Activated CD4-positive, alpha-beta T cell treated with anti-CD3 and anti-CD28 coated beads, Interleukin-2, amount 10 ng/mL, durations not matched to agents 7 days and 5 days (primary cell): ENCODE measurements at regions not wholly inside any gene's neighbourhood (a gene's known extent, or its start where the extent isn't known, plus 50 kb on each side); places are given as distances from the start of the nearest gene placed in this dataset.

Experiments used
- CTCF ChIA-PET: fragments of 350-600 bp; sonication (Branson Sonifier 250); formaldehyde crosslinking; loops from one replicate; lab custom pipeline; 2021; ENCODE audit warnings: antibody characterized with exemption; lab: Charles Lee
- POLR2A ChIA-PET: fragments of 350-600 bp; sonication (Branson Sonifier 250); formaldehyde crosslinking; loops from one replicate; lab custom pipeline; 2021; ENCODE audit warnings: antibody characterized with exemption; lab: Charles Lee
- DNase-seq: peaks from one replicate; pipeline ENCODE4 v3.0.0-alpha.2; 2020
- H3K27ac Mint-ChIP-seq: one replicate; pipeline ENCODE4 v1.8.0; 2021; ENCODE audit warnings: mild to moderate bottlenecking, moderate library complexity, mixed read lengths
- H3K27me3 Mint-ChIP-seq: one replicate; pipeline ENCODE4 v1.8.0; 2021; ENCODE audit warnings: mixed read lengths
- H3K36me3 Mint-ChIP-seq: one replicate; pipeline ENCODE4 v1.8.0; 2021; ENCODE audit warnings: low read depth, mixed read lengths
- H3K4me1 Mint-ChIP-seq: one replicate; pipeline ENCODE4 v1.8.0; 2021; ENCODE audit warnings: mixed read lengths
- H3K4me3 Mint-ChIP-seq: one replicate; pipeline ENCODE4 v1.8.0; 2021; ENCODE audit warnings: mild to moderate bottlenecking, moderate library complexity, mixed read lengths
- H3K9me3 Mint-ChIP-seq: one replicate; pipeline ENCODE4 v1.8.0; 2021; ENCODE audit warnings: mixed read lengths

DNA sequence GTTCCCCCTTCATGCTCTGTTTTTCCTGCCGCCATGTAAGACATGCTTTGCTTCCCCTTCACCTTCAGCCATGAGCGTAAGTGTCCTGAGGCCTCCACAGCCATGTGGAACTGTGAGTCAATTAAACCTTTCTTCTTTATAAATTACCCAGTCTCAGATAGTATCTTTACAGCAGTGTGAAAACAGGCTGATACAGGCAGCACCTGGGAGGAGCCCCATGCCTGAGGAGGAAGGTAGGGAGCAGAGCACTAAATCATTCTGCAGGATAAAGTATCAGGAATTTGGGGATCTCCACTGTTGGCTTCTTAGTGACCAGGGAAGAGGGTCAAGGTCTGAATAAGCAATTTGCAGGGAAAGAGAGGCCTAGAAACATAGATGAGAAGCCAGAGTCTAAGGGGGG, 78.0 kb downstream of the KCNF1 start:
- Mint-ChIP-seq H3K36me3 (no peaks in the 10 kb centered on the region), H3K4me3 (no peak overlapping the region), H3K9me3 (no peaks in the 10 kb centered on the region), H3K4me1 (no peaks in the 10 kb centered on the region), H3K27ac (no peak overlapping the region), H3K27me3 (no peaks in the 10 kb centered on the region)
- CTCF ChIA-PET: no interaction called here
- POLR2A ChIA-PET: no interaction called here
- no peak for DNase-seq

DNA sequence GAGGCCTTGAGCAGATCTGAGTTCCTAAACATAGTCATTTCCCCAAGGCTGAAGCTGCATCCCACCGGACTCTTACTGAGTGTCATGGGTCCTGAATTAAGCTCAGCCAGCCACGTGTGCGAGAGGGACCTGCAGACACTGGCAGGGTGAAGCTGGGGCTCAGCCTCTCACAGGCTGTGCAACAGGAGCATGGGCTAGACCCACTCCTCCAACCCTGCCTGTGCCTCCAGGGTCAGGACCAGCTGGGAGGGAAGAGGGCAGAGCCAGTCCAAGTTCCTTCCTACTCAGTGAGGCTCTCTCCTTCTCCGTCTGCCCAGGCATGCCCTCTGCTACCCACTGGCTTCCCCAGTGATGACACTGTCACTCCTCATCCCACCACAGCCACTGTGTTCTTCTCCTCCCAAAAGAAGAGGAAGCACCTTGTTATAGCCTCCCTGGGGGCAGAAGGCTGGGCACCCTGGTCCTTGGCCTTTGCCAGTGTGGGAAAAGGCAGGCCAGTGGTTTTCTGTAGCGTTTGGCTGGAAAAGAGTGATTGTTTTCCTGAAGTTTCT, 78.9 kb downstream of the KCNF1 start:
- ChIA-PET CTCF (no interaction called here), POLR2A (no interaction called here)
- H3K4me1 Mint-ChIP-seq: no peaks in the 10 kb centered on the region

DNA sequence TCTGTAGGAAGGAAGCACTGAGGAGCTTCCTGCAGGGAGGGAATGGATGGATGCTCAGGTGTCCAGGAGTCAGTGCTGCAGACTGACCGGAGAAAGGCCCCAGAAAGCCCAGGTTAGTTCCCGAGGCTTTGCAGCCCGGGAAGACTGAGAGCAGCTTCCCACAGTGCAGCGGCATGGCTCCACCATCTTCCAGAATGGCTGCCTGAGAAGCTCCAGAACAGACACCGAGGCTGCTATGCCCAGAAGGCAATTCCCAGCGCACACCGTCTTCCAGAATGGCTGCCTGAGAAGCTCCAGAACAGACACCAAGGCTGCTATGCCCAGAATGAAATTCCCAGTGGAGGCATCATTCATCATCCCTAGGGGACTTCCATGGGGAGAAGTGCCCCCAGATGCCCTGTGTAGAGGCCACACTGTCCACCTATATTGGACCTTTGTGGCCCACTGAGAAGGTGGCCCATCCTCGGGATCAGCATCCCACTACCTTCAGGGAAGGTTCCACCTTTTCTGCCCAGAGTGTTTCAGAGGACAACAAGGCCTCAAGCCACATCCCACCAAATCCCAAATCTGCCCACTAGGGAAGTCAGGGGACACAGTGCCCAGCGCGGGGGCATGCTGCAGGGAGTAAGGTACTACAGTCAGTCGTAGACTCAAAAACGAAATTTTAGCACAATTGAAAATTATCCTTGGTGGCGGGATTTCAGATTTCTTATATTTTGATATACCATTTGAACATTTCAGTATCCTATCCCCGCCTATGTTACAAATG, 80.5 kb downstream of the KCNF1 start:
- Mint-ChIP-seq H3K9me3 (no peaks in the 10 kb centered on the region), H3K4me3 (no peak overlapping the region)
- POLR2A ChIA-PET: no interaction called here

More for the DNA sequence above, 78.9 kb downstream of the KCNF1 start:
- Mint-ChIP-seq H3K4me3 (no peak overlapping the region), H3K36me3 (no peaks in the 10 kb centered on the region), H3K9me3 (no peaks in the 10 kb centered on the region), H3K27me3 (no peaks in the 10 kb centered on the region), H3K27ac (no peak overlapping the region)
- DNase-seq: no peak

DNA sequence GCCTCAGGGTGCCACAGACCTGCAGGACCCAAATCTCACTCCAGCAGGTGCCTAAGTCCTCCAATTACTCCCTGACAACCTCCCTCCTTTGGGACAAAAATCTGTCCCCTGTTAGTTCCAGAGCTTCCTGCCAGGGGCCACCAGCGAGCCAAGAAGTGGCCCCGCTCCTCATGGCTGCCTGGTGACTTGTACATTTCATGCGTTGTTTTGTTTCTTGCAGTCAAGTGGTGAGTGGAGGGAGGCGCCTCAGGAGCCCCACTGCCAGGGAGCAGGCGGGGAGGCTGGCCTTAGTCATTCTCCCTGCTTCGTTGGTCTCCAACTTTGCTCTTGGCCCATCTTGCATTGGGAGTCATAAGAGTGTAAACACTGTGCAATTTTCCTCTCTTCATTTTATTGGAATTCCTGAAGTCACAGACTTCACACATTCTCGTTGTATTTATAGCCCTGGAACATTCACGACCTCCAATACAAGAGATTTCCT, 81.3 kb downstream of the KCNF1 start:
- Mint-ChIP-seq H3K36me3 (no peaks in the 10 kb centered on the region), H3K4me3 (no peak overlapping the region), H3K9me3 (no peaks in the 10 kb centered on the region), H3K4me1 (no peaks in the 10 kb centered on the region), H3K27me3 (no peaks in the 10 kb centered on the region), H3K27ac (no peak overlapping the region)
- ChIA-PET CTCF (interaction anchor here (1.1 kb wide), 1 partner anchor 1543 kb away, joined by 3 read pairs; no protein-coding TSS in a partner anchor), POLR2A (no interaction called here)
- DNase-seq: no peak

More for the DNA sequence above, 80.5 kb downstream of the KCNF1 start:
- CTCF ChIA-PET: no interaction called here
- H3K27me3 Mint-ChIP-seq: no peaks in the 10 kb centered on the region
- H3K36me3 Mint-ChIP-seq: no peaks in the 10 kb centered on the region
- H3K4me1 Mint-ChIP-seq: no peaks in the 10 kb centered on the region
- no peak for DNase-seq
- H3K27ac Mint-ChIP-seq: no peak overlapping the region

DNA sequence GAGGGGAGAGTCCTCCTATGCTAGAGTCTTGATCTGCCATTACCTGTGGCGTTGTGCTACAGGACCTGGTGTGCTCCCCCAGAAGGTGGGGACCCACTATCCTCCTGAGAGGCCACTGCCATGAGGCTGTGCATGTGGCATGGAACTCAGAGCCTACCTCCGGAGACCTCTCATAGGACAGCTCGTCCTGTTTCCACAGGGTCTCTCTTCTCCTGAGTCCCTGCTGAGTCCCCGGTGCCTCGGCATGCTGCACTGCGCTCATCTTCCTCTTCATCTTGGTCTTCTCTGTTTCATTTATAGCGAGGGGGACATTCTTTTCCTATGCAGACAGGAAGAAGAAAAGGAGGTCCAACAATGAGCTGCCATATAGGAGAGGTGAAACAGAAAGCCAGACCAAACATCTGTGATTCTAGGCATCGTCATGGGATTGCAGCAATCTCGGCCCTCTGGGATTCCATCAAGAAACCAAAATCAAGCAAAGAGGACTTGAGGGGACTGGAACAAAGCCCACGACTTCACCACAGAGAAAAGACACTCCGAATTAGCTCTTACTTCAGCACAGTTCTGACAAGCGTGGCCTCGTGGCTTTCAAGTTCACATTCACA, 83.7 kb downstream of the KCNF1 start:
- Mint-ChIP-seq H3K27ac (no peak overlapping the region), H3K4me1 (no peaks in the 10 kb centered on the region), H3K27me3 (no peaks in the 10 kb centered on the region), H3K4me3 (no peak overlapping the region), H3K9me3 (no peaks in the 10 kb centered on the region), H3K36me3 (no peaks in the 10 kb centered on the region)
- ChIA-PET POLR2A (no interaction called here), CTCF (no interaction called here)
- no peak for DNase-seq

DNA sequence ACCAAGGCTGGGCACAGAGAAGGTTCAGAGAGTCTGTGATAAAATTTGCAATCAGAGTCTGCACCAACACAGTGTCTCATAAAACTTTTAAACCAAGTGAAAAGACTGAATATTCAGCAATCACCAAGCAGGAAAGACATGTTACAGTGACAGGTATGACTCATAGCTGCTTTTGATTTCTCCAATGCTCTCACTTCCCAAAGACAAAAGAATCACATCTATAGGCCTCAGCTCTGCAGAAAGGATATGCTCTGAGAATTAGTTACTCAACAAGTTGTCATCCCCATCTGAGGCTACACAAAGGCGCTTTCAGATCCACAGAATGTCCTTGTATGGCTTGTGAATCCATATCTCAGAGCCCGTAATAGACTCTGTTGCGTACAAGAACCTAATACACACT, 92.5 kb downstream of the KCNF1 start:
- H3K27me3 Mint-ChIP-seq: no peaks in the 10 kb centered on the region
- H3K4me3 Mint-ChIP-seq: no peak overlapping the region
- DNase-seq: no peak
- H3K4me1 Mint-ChIP-seq: no peaks in the 10 kb centered on the region
- H3K36me3 Mint-ChIP-seq: no peaks in the 10 kb centered on the region
- CTCF ChIA-PET: no interaction called here
- POLR2A ChIA-PET: interaction anchor here (0.7 kb wide), 1 partner anchor 23 kb away, joined by 9 read pairs; no protein-coding TSS in a partner anchor
- H3K9me3 Mint-ChIP-seq: no peaks in the 10 kb centered on the region
- H3K27ac Mint-ChIP-seq: no peak overlapping the region

DNA sequence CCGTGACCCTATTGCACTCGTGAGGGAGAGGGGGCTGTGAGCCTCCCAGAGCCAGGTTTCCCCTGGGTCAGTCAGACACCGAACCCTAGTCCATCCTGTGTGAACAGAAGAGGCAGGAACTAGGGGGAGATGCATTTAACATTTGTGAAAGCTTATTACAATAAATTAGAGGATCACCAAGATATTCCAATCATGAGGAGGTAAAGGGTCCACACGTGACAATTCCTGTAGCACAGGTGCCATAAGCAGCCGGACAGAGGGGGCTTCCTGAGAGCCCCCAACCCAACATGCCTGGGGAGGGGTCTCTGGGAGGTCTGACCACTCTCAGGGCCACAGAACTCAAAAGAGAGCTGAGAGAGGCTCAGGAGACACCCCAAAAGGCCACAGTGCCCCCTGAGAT, 93.3 kb downstream of the KCNF1 start:
- Mint-ChIP-seq H3K27ac (no peak overlapping the region), H3K4me1 (no peaks in the 10 kb centered on the region), H3K9me3 (no peaks in the 10 kb centered on the region), H3K4me3 (no peak overlapping the region), H3K27me3 (no peaks in the 10 kb centered on the region), H3K36me3 (no peaks in the 10 kb centered on the region)
- no peak for DNase-seq
- ChIA-PET CTCF (no interaction called here), POLR2A (no interaction called here)

DNA sequence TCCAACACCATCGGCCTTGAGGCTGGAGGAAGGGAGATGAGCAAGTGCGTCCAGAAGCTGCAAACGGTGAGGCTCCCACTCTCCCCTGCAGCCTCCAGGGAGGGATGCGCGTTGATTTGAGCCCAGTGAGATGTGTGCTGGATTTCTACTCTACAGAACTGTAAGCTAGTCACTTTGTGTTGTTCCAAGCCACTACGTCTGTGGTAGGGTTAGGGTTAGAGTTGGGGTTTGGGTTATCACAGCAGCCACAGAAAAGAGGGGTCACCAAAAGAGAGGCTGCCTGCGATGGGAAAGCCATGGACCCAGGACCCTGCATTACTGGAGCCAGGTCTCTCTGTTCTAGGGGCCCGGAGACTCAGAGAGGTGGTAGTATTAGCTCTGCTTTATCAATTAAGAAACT, 94.5 kb downstream of the KCNF1 start:
- no peak for DNase-seq
- POLR2A ChIA-PET: no interaction called here
- Mint-ChIP-seq H3K27ac (no peak overlapping the region), H3K27me3 (no peaks in the 10 kb centered on the region), H3K36me3 (no peaks in the 10 kb centered on the region), H3K4me1 (no peaks in the 10 kb centered on the region), H3K4me3 (no peak overlapping the region), H3K9me3 (peaks cover 8% of the 10 kb centered on the region)
- CTCF ChIA-PET: no interaction called here

DNA sequence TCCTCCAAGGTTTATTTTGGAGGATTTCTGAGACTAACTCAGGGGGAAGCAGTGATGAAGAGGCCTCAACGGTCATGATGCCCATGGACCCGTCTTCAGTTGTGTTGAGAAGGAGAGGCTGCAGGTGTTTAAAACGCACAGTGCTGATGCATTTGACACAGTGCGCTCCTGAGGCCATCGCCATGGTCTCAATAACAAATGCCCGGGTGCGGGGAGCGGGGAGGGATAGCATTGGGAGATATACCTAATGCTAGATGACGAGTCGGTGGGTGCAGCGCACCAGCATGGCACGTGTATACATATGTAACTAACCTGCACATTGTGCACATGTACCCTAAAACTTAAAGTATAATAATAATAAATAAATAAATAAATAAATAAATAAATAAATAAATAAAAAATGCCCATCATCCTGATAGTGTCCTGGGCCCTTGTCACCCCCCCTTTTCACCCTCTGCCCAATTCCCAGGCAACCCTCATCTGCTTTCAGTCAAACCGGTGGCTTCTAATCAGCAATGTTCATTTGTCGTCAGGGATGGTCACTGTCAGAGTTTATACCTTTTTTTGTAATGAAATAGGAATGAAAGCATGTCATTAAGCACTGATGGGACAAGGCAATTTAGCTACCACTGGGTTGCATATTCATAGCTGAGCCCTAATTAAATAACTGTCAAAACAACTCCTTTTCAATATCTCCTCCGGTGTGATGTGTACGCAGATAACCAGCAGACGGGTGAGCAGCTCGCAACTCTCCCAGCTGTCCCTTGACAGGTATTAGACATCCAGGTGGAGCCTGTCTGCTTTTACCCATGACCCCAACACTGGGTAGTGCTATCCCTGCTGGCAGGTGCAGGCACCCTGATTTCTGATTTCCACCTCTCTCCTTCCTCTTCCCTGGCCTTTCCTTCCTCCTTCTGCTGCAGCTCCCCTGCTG, 95.9 kb downstream of the KCNF1 start:
- no peak overlapping the region for H3K27ac Mint-ChIP-seq
- CTCF ChIA-PET: no interaction called here
- no peaks in the 10 kb centered on the region for H3K36me3 Mint-ChIP-seq
- no peaks in the 10 kb centered on the region for H3K4me1 Mint-ChIP-seq
- POLR2A ChIA-PET: no interaction called here
- H3K27me3 Mint-ChIP-seq: no peaks in the 10 kb centered on the region
- no peak overlapping the region for H3K4me3 Mint-ChIP-seq
- H3K9me3 Mint-ChIP-seq: peaks cover 15% of the 10 kb centered on the region
- DNase-seq: no peak

DNA sequence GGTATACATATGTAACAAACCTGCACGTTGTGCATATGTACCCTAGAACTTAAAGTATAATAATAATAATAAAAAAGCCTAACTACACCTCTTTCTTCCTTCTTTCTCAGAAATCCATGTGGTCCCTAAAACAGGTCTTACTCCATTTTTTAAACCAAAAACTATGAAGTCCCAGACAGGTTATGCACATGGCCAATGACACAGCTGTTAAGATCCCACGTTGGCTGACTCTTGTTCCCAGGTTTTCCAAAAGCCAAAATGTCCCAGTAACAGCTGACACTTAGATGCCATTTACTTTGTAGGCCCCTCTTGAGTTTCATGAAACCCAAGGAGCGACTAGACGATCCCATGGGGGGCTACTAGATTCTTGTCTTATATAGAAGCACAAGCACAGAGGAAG, 97.0 kb downstream of the KCNF1 start:
- peaks cover 15% of the 10 kb centered on the region for H3K9me3 Mint-ChIP-seq
- no peak overlapping the region for H3K4me3 Mint-ChIP-seq
- no peaks in the 10 kb centered on the region for H3K27me3 Mint-ChIP-seq
- H3K27ac Mint-ChIP-seq: no peak overlapping the region
- ChIA-PET CTCF (interaction anchor here (0.7 kb wide), 1 partner anchor 43 kb away, joined by 3 read pairs; no protein-coding TSS in a partner anchor), POLR2A (no interaction called here)
- H3K4me1 Mint-ChIP-seq: no peaks in the 10 kb centered on the region
- H3K36me3 Mint-ChIP-seq: no peaks in the 10 kb centered on the region
- DNase-seq: no peak

DNA sequence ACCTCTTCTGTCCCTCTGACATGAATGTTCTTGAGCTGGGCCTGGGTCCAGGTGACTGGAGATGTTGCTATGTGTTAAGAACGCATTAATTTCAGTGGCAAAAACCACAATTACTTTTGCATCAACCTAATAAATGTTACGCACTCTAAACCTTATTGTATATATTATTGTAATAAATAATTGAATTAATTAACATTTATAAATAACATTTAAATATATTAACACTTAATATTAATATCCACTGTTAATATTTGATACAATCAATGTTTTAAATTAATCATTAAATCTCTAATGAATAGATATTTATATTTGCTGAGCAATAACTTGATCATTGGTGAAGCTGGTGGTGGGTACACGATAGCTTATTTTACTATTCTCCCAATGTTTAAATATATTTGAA, 97.4 kb downstream of the KCNF1 start:
- Mint-ChIP-seq H3K27me3 (peaks cover 3% of the 10 kb centered on the region), H3K4me1 (no peaks in the 10 kb centered on the region), H3K9me3 (peaks cover 15% of the 10 kb centered on the region), H3K27ac (no peak overlapping the region), H3K4me3 (no peak overlapping the region), H3K36me3 (no peaks in the 10 kb centered on the region)
- ChIA-PET POLR2A (no interaction called here), CTCF (interaction anchor here (0.7 kb wide), 1 partner anchor 43 kb away, joined by 3 read pairs; no protein-coding TSS in a partner anchor)
- DNase-seq: no peak

DNA sequence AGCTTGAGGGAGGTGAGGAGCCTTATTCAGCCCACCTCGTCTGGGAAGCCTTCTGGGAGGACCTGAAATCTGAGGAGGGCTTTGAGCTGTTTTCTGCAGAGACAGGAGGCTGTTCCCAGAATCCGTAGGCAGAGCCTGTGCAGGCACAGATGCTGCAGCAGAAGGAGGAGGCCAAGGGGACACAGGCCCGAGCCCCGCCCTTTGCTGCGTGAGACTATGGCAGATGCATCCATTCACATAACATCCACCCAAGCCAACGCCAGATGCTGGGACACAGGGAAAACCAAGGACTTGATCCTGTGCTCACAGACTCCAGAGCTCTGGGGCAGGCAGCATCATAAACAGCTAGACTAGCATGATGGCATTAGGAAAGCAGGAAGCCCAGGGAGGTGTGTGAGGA, 98.2 kb downstream of the KCNF1 start:
- no peaks in the 10 kb centered on the region for H3K4me1 Mint-ChIP-seq
- peaks cover 15% of the 10 kb centered on the region for H3K9me3 Mint-ChIP-seq
- no peaks in the 10 kb centered on the region for H3K36me3 Mint-ChIP-seq
- ChIA-PET POLR2A (no interaction called here), CTCF (no interaction called here)
- peaks cover 4% of the 10 kb centered on the region for H3K27me3 Mint-ChIP-seq
- DNase-seq: no peak
- no peak overlapping the region for H3K27ac Mint-ChIP-seq
- no peak overlapping the region for H3K4me3 Mint-ChIP-seq
